CD4-positive, alpha-beta T cell (primary cell): ENCODE measurements at regions not wholly inside any gene's neighbourhood (a gene's known extent, or its start where the extent isn't known, plus 50 kb on each side); places are given as distances from the start of the nearest gene placed in this dataset.

Experiments
- ATAC-seq: fragments of 200-7000 bp; cut with Tn5 transposase; one replicate; pipeline ENCODE4 v1.10.0; 2022; ENCODE audit warnings: mild to moderate bottlenecking; ENCODE audit not compliant: poor library complexity
- CTCF ChIA-PET: fragments of 350-600 bp; sonication (Branson Sonifier 250); formaldehyde crosslinking; loops from one replicate; lab custom pipeline; 2021; ENCODE audit warnings: antibody characterized with exemption, inconsistent platforms; lab: Charles Lee
- POLR2A ChIA-PET: fragments of 350-600 bp; sonication (Branson Sonifier 250); formaldehyde crosslinking; loops from one replicate; lab custom pipeline; 2021; ENCODE audit warnings: antibody characterized with exemption, inconsistent platforms; lab: Charles Lee
- DNase-seq, 14 experiments: peaks; one replicate each; pipeline ENCODE4 v3.0.0-alpha.2; 2013 to 2020; ENCODE audit warnings: mixed read lengths in 2 of 14
- H3K27ac ChIP-seq, 2 donors: one replicate each; pipeline versions ENCODE4 v1.5.1 to v1.7.0; 2013; ENCODE audit warnings: low read length in 2 of 2, low read depth in 1 of 2, mild to moderate bottlenecking in 1 of 2
- H3K27me3 ChIP-seq, 2 experiments: 1 replicate in 1 of 2; 2 replicates in 1 of 2; pipeline versions ENCODE4 v1.6.1 to v1.7.0; 2013; ENCODE audit warnings: low read length in 2 of 2, control low read depth in 1 of 2, mild to moderate bottlenecking in 1 of 2, moderate library complexity in 1 of 2; ENCODE audit not compliant: insufficient read depth in 2 of 2, control insufficient read depth in 1 of 2
- H3K36me3 ChIP-seq: one replicate; pipeline ENCODE4 v1.6.1; 2013; ENCODE audit warnings: low read length, control low read depth; ENCODE audit not compliant: insufficient read depth
- H3K4me1 ChIP-seq: one replicate; pipeline ENCODE4 v1.6.1; 2013; ENCODE audit warnings: low read length, control low read depth; ENCODE audit not compliant: insufficient read depth
- H3K4me3 ChIP-seq: one replicate; pipeline ENCODE4 v1.5.1; 2013; ENCODE audit warnings: mild to moderate bottlenecking, low read length, moderate library complexity
- H3K9me3 ChIP-seq, 2 experiments: 1 replicate in 1 of 2; 2 replicates in 1 of 2; pipeline versions ENCODE4 v1.6.1 to v1.7.0; 2013; ENCODE audit warnings: low read length in 2 of 2, mild to moderate bottlenecking in 2 of 2, control low read depth in 1 of 2, moderate library complexity in 1 of 2; ENCODE audit not compliant: control insufficient read depth in 1 of 2, insufficient read depth in 1 of 2
- H3K27ac Mint-ChIP-seq: one replicate; pipeline ENCODE4 v1.8.0; 2020; ENCODE audit warnings: mixed read lengths
- H3K27me3 Mint-ChIP-seq: one replicate; pipeline ENCODE4 v1.8.0; 2021; ENCODE audit warnings: mixed read lengths
- H3K36me3 Mint-ChIP-seq: one replicate; pipeline ENCODE4 v1.8.0; 2021; ENCODE audit warnings: low read depth, mixed read lengths
- H3K4me1 Mint-ChIP-seq: one replicate; pipeline ENCODE4 v1.8.0; 2021; ENCODE audit warnings: low read depth, mixed read lengths
- H3K4me3 Mint-ChIP-seq: one replicate; pipeline ENCODE4 v1.8.0; 2020; ENCODE audit warnings: mild to moderate bottlenecking, mixed read lengths
- H3K9me3 Mint-ChIP-seq: one replicate; pipeline ENCODE4 v1.8.0; 2020; ENCODE audit warnings: mixed read lengths
- CTCF ChIP-seq: fragments of 200-600 bp; IDR thresholded peaks from one replicate; pipeline ENCODE4 v1.8.0; 2022; ENCODE audit warnings: antibody characterized with exemption, mild to moderate bottlenecking
- intact Hi-C, 2 experiments: fragments of 100-400 bp; cut with DNase I in 1 of 2; cut with micrococcal nuclease in 1 of 2; formaldehyde crosslinking; loops; one replicate each; pipeline versions ENCODE4 v1.15.1 to v1.9.0; 2023 to 2025; cut with DNase I, micrococcal nuclease

- intact Hi-C loops: no loop called here
- no peaks in the 10 kb centered on the region for H3K9me3 ChIP-seq
- ChIA-PET CTCF (no interaction called here), POLR2A (no interaction called here)
- H3K4me3 ChIP-seq: no peak overlapping the region
- H3K4me1 ChIP-seq: peaks cover 5% of the 10 kb centered on the region
- Mint-ChIP-seq H3K36me3 (no peaks in the 10 kb centered on the region), H3K27ac (no peak overlapping the region), H3K4me3 (no peak overlapping the region), H3K4me1 (peaks cover 28% of the 10 kb centered on the region), H3K9me3 (no peaks in the 10 kb centered on the region), H3K27me3 (no peaks in the 10 kb centered on the region)
- DNase-seq: no peak
- no peak overlapping the region for H3K27ac ChIP-seq
- H3K36me3 ChIP-seq: no peaks in the 10 kb centered on the region
- no peaks in the 10 kb centered on the region for H3K27me3 ChIP-seq
- TF ChIP-seq CTCF: no peak
- no peak for ATAC-seq
Observed at GRCh38 chr12:92466391-92467305, 236.1 kb upstream of the PLEKHG7 start.

GRCh38 chr12:92465786-92466295 lies 236.9 kb upstream of the PLEKHG7 start:
- Mint-ChIP-seq H3K4me1 (peaks cover 36% of the 10 kb centered on the region), H3K36me3 (no peaks in the 10 kb centered on the region), H3K9me3 (no peaks in the 10 kb centered on the region), H3K27ac (no peak overlapping the region), H3K27me3 (no peaks in the 10 kb centered on the region), H3K4me3 (no peak overlapping the region)
- no peak for TF ChIP-seq CTCF
- ChIA-PET CTCF (interaction anchor here (1.2 kb wide), 1 partner anchor 46 kb away, joined by 3 read pairs; no protein-coding TSS in a partner anchor), POLR2A (no interaction called here)
- intact Hi-C loops: no loop called here
- H3K4me3 ChIP-seq: no peak overlapping the region
- no peaks in the 10 kb centered on the region for H3K27me3 ChIP-seq
- DNase-seq (no peak), ATAC-seq (no peak)
- peaks cover 9% of the 10 kb centered on the region for H3K4me1 ChIP-seq
- no peaks in the 10 kb centered on the region for H3K36me3 ChIP-seq
- H3K9me3 ChIP-seq: no peaks in the 10 kb centered on the region
- no peak overlapping the region for H3K27ac ChIP-seq

GRCh38 chr12:92464911-92465310 lies 237.9 kb upstream of the PLEKHG7 start:
- intact Hi-C loops: no loop called here
- CTCF ChIA-PET: interaction anchor here (1.2 kb wide), 1 partner anchor 47 kb away, joined by 3 read pairs; no protein-coding TSS in a partner anchor
- POLR2A ChIA-PET: no interaction called here

More at GRCh38 chr12:92464911-92465310, 237.9 kb upstream of the PLEKHG7 start:
- no peak for TF ChIP-seq CTCF
- ATAC-seq (no peak), DNase-seq (no peak)
- Histone ChIP-seq H3K27ac (no peak overlapping the region), H3K4me1 (peaks cover 9% of the 10 kb centered on the region), H3K27me3 (no peaks in the 10 kb centered on the region), H3K36me3 (no peaks in the 10 kb centered on the region), H3K4me3 (no peak overlapping the region), H3K9me3 (no peaks in the 10 kb centered on the region)
- H3K36me3 Mint-ChIP-seq: no peaks in the 10 kb centered on the region
- H3K4me1 Mint-ChIP-seq: peaks cover 34% of the 10 kb centered on the region
- H3K27ac Mint-ChIP-seq: no peak overlapping the region
- no peak overlapping the region for H3K4me3 Mint-ChIP-seq
- H3K9me3 Mint-ChIP-seq: no peaks in the 10 kb centered on the region
- no peaks in the 10 kb centered on the region for H3K27me3 Mint-ChIP-seq
